Putamen (tissue), 1 donor: ENCODE measurements at regions not wholly inside any gene's neighbourhood (a gene's known extent, or its start where the extent isn't known, plus 50 kb on each side); places are given as distances from the start of the nearest gene placed in this dataset.

Experiments
- DNase-seq: peaks from one replicate; pipeline ENCODE4 v3.0.0-alpha.2; 2016; ENCODE audit warnings: low spot score

DNA sequence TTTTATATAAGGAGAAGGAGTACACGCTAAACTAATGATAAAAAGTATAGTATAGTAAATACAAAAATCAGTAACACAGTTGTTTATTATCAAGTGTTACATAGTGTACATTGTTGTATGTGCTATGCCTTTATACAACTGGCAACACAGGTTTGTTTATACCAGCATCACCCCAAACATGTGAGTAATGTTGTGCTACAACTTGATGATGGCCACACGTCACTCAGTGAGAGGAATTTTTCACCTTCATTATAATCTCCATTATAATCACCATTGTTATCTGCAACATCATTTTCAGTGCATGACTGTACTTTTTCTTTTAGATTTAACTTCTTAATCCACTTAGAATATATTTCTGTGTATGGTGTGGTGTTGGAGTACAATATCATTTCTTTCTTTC lies 204.0 kb upstream of the CTNNB1 start:
- DNase-seq, result no peak

DNA sequence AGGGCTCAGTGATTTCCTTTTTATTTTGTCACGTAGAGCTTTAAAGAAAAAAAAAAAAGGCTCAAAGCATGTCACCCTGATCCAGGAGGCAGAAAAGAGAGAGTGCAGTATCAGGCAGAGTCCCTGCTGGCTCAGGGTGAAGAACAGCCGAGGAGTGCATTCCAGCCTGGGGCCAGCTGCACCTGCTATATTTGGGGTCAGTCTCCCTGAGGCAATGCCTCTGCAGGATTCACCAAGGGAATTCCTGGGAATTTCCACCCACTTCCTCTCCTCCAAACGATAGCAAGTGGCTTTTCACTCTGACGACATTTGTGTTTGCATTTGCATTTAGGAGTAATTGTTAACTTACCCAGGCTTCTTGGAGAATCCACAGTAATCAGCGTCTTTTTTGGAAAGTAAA lies 202.9 kb upstream of the CTNNB1 start:
- DNase-seq, result no peak

DNA sequence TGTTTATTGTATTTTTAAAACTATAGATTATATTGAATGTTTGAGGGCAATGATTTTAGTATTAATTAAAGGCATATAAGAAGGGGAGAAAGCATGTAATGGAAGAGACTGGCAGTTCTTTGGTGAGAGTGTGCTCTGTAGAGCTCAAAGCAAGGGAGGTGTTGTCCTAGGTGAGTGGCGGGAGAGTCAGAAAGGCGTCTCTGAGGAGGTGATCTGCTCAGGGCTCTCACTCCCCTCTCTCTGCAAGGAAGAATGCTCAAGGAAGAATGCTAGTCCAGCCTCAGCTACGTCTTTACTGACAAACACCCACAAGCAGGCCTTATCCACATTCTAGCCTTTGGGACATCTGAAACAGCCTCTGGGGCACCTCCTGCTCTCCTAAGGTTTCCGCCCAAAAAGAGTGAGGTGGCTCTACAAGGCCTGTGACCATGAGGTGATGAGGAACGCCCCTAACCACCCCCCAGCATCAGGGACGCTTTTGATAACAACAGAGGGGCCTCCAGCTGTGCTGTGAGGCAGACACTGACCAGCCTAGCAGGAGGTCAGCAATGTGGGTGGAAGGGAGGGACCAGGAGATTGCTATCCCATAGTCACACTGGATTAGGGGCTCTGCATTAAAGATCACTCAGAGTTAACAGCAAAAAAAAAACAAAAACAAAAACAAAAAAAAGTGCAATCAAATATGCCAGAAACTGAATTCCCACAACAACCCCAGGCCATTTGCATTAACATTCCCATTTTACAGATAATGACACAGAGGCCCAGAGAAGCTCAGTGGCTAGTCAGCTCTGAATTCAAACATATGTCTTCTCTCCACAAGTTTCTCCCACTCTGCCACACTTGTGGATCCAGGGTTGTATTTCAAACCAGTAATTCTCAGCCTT lies 202.2 kb upstream of the CTNNB1 start:
- no peak for DNase-seq

- no peak for DNase-seq
These were observed 201.4 kb upstream of the CTNNB1 start for GRCh38 chr3:40997711-40998519.

- DNase-seq, result no peak
These were observed 199.6 kb upstream of the CTNNB1 start for GRCh38 chr3:40999682-41000081.

GRCh38 chr3:41000471-41000870 lies 198.8 kb upstream of the CTNNB1 start:
- DNase-seq, result no peak

GRCh38 chr3:41001556-41001955 lies 197.7 kb upstream of the CTNNB1 start:
- no peak for DNase-seq

- no peak for DNase-seq
These were observed 197.2 kb upstream of the CTNNB1 start for GRCh38 chr3:41002104-41002503.

GRCh38 chr3:41007399-41007798 lies 191.9 kb upstream of the CTNNB1 start:
- DNase-seq, result no peak

GRCh38 chr3:41011854-41012253 lies 187.5 kb upstream of the CTNNB1 start:
- no peak for DNase-seq

- DNase-seq, result no peak
These were observed 180.4 kb upstream of the CTNNB1 start for GRCh38 chr3:41018855-41019254.

GRCh38 chr3:41024031-41024836 lies 175.1 kb upstream of the CTNNB1 start:
- DNase-seq, result no peak

GRCh38 chr3:41026394-41027177 lies 172.7 kb upstream of the CTNNB1 start:
- peak; percentile 62 for DNase-seq

- no peak for DNase-seq
These were observed 169.9 kb upstream of the CTNNB1 start for GRCh38 chr3:41029356-41029755.

DNA sequence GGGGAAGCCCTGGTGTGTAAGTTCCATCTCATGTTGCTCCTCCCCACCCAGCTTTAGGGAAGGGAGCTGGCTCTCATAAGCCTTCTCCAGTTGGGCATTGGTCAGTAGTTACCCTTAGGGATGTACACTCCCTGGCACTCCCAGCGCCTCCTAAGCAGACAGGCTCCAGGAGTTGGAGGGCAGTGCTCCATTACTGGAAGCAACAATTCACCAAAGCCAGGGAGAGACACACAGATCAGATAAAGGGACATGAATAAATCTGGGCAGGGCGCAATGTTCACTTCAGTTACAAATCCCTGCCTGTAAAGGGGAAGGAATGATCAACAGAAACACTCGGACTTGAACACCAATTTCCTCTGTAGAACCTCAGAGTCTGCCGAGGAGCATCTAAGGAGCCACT lies 169.1 kb upstream of the CTNNB1 start:
- DNase-seq, result no peak

DNA sequence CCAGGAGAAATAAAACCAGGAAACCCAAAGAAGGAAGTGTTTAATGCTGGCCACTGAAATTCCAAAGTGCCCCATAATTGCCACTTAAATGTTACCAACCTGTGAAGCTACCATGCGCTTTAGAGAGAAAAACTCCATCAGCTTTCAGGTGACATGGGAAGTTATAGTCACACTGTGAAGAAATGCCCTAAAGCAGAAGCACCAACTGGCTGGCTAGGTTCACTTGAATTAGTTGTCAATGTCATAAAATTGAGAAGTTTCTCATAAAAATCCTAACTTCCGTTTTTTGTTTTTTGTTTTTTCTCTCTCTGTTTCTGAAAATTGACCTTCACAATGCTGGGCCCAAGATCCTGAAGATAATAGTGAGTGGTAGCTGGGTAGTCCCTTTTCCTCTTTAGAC lies 167.9 kb upstream of the CTNNB1 start:
- DNase-seq, result no peak

DNA sequence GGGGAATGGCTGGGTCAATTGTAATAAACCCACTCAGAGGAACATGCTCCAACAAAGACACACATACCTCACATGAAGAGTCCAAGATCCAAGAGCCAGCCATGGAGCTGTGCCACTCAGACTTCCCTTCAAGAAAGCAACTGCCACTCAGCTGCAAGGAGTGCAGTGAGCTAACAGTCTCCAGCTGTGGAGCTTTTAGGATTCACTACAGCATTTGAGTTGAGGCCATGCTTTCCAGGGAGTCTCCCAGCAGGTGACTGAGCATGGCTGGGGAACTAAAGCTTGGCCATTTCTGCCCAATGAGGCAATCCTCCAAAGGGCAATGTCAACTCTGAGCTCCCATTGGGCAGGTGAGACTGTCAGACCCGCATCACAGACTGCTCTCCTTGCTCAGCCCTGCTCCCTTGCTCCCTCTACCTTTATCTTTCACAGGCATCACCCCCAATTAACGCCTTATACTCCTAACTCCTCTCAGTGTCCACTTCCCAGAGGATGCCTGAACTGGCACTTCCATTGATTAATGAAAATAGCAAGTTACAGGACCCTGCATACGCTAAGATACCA lies 165.3 kb upstream of the CTNNB1 start:
- no peak for DNase-seq

DNA sequence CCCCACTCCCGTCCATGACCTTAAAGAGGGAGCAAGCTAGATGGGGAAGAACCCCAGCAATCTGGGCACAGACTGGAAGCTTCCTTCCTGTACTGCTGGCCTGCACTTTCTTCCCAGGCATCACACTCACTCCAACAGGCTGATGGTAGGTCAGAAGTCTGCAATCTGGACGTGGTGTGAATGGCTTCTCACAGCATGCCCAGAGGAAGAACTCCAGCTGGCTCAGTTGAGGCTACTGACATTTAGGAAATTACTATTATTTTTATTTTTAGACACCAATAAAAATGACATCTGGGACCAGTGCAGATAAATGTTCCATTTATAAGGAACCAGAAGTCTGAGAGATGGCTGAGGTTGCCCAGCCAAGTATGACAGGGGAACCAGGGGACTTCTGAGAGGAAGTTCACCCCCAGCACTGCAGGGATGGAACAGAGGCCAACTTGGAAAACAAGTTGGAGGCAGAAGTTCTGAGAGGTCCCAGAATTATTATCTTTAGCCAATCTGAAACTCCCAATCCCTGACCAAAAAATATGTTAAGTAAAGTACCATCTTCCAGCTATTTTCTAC lies 163.8 kb upstream of the CTNNB1 start:
- no peak for DNase-seq

GRCh38 chr3:41037651-41038334 lies 161.5 kb upstream of the CTNNB1 start:
- no peak for DNase-seq

DNA sequence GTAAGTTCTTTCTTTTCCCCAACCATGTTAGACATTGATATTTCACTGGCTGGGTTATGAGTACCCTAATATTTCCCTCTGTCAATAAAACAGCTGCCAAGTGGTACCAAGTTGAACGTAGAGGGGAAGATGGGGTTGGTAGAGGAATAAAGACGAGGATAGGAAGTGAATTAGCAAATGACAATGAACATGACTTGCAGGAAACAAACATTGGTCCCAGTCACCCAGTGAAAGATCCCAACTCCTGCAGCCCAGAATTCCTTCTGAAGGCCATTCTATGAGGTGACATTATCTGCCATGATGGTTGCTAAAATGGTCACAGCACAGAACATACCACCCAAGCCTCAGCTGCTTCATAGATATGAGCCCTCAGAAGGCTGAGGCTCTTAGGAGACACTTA lies 159.0 kb upstream of the CTNNB1 start:
- DNase-seq, result no peak
